Islet precursor cell (in vitro differentiated cells): ENCODE measurements at regions not wholly inside any gene's neighbourhood (a gene's known extent, or its start where the extent isn't known, plus 50 kb on each side); places are given as distances from the start of the nearest gene placed in this dataset.
"Not testable (repeated sequence)": the region's sequence is repeated elsewhere in the genome, so short reads cannot be mapped to it uniquely, and the experiment has no call there.

Source experiments
- DNase-seq: peaks from one replicate; pipeline ENCODE4 v3.0.0-alpha.2; 2018

- not testable (repeated sequence) for DNase-seq
Measured at GRCh38 chr10:22467393-22467792, 122.1 kb downstream of the SPAG6 start.

GRCh38 chr10:22468570-22469320 lies 123.4 kb downstream of the SPAG6 start:
- no peak for DNase-seq

GRCh38 chr10:22473044-22473443 lies 127.7 kb downstream of the SPAG6 start:
- no peak for DNase-seq

- DNase-seq, result no peak
Measured at GRCh38 chr10:22473459-22473858, 128.2 kb downstream of the SPAG6 start.

GRCh38 chr10:22475651-22476600 lies 130.6 kb downstream of the SPAG6 start:
- DNase-seq, result no peak

GRCh38 chr10:22476601-22477321 lies 131.5 kb downstream of the SPAG6 start:
- peak; percentile 54 for DNase-seq

- peak; percentile 62 for DNase-seq
Measured at GRCh38 chr10:22477334-22478287, 132.3 kb downstream of the SPAG6 start.

GRCh38 chr10:22478555-22479334 lies 133.4 kb downstream of the SPAG6 start:
- DNase-seq, result no peak

GRCh38 chr10:22479419-22479818 lies 134.1 kb downstream of the SPAG6 start:
- DNase-seq, result no peak

- DNase-seq, result no peak
Measured at GRCh38 chr10:22481106-22481505, 135.8 kb downstream of the SPAG6 start.

- DNase-seq, result no peak
Measured at GRCh38 chr10:22481687-22482539, 136.6 kb downstream of the SPAG6 start.

GRCh38 chr10:22483132-22483531 lies 137.8 kb downstream of the SPAG6 start:
- no peak for DNase-seq
